GM19099 (cell line): ENCODE measurements at regions not wholly inside any gene's neighbourhood (a gene's known extent, or its start where the extent isn't known, plus 50 kb on each side); places are given as distances from the start of the nearest gene placed in this dataset.

Experiments used
- POLR2A ChIP-seq: IDR thresholded peaks from 3 replicates; pipeline ENCODE4 v1.6.1; 2011; ENCODE audit warnings: low read depth; ENCODE audit not compliant: insufficient read length; ENCODE audit errors: extremely low read depth

DNA sequence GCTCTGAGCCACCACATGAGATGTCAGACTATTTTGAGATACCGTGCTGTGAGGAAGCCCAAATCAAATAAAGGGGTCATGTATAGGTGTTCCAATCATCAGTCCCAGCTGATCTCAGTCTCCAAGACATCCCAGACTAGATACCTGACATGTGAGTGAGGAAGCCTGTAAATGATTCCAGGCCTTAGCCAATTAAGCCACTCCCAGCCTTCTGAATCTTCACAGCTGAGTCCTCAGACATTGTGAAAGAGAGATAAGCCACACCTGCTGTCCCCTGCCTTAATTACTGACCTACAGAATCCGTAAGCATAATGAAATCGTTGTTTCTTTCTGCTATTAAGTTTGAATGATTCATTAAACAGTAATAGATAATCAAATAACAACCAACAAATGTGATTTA, 671.4 kb downstream of the ZNF674 start:
- no peak for TF ChIP-seq POLR2A

DNA sequence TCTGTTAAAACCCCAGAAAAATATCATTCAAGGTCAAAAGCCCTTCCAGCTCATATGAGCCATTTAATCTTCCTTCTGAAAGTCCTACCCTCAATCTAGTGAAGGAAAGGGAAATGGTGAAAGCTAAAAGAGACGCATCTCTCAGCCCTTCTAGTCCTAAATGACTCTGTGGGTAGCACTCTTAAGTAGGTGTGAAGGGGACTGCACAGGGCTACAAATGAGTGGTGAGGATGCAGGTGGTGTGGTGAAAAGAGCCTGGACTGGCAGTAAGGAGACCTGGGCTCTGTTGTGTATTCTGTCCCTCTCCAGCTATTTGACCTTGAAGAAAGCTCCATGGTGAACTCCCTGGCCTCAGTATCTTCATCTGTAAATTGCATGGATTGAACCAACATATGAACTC, 671.8 kb upstream of the DIPK2B start:
- TF ChIP-seq POLR2A, result no peak

DNA sequence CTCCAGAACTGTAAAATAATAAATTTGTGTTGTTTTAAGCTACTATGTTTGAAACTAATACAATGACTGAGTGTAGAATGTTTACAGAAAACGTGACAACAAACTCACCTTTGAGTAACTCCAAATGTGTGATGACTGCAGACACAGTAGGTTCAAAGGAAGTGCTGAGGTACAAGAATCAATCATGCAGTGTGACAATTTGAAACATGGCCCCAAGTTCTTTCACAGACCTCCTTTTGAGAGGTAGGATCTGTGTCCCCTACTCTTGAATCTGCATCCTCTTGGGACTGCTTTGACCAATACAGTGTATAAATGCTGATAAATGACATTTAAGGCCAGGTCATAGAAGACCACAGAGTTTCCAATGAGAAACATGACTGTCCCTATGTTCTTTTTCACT, 667.7 kb upstream of the DIPK2B start:
- TF ChIP-seq POLR2A, result no peak

DNA sequence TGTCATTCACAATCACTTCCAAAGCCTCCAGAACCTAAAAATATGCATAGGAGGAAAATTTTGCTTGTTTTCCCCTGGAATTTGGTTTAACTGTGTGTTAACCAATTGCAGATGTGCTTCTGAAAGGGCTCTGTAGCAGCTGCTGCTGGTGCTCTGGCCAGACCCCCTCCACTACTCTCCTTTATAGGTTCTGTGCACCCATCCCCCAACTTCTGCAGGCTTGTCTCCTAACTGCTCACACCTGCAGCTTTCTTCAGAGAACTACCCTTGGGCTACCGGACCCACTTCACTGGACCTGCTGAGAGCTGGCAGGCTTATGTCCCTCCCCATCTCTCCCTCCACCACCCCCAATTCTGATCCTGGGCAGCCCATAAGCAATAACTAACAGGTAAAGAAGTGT, 662.1 kb upstream of the DIPK2B start:
- TF ChIP-seq POLR2A, result no peak

DNA sequence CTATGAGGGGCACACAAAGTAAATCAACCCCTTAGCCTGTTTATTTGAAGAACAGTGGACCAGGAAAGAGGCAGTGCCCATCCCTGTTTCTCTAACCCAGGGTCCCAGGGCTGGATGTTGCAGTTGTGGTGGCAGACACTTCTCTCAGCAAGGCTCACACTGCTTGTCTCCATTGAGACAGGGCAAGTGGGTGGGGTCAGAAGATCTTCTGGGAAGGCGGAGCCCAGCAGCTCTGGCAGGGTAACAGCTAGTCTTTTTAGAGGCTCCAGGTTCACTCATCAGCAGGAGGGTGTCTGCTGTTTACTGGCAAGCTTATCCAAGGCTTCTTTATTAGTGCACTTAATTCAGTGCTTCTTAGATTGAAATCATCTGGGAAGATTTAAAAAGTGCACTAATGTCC, 659.8 kb upstream of the DIPK2B start:
- no peak for TF ChIP-seq POLR2A

DNA sequence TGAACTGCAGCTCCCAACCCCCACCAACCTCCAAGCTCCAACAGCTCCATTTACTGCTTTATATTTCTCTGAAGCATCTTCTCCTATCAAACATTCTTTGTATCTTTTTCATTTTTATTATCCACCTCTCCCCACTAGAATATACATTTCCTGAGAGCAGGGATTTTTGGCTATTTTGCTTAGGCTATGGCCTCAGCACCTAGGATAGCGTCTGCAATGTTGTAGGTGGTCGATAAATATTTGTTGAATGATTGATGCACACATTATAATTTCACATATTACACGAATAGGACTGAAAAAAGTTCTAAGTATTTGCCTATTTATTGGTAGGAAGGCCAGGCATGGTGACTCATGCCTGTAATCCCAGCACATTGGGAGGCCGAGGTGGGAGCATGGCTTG, 658.7 kb upstream of the DIPK2B start:
- TF ChIP-seq POLR2A, result no peak

DNA sequence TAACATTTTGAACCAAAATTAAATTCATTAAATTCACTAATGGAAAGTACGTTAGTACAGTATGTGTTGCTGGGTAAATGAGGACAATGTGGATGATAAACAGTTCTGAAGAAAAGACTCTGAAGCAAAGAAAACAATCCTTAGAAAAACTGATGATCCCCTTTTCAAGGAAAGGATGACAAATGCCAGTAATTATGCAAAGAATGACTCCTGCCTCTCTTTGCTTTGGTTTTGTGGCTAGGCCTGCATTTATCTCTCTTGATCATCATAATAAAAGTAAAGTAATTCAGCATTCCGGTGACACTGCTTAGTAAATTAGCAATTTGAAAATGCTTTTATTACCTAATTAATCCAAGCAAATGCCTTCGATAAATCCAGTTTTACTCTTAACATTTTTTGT, 652.2 kb upstream of the DIPK2B start:
- no peak for TF ChIP-seq POLR2A

DNA sequence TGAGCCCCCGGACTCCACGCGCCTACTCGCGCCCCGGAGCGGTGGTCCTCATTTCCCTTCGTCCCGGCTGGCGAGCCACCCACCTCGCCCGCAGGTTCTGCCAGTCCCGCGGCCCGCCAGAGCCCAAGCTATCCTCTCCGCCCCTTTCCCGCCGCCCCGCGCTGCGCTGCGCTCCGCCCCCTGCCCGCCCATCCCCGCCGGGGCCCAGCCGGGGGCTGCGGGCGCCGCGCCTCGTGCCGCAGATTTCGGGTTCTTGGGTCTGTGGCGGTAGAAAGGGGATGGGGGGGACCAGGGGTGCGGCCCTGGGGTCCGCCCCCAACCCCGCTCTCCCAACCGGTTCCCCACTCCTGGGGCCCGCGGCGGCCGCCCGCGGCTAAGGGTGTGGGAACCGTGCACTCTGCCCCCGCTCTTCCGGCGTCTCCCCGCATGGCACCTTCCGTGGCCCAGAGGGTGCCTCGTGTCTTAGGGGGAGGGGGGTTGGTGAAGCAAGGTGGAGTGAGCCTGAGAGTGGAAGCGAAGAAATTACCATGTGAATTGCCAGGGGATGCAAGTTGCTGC, 650.8 kb upstream of the DIPK2B start:
- TF ChIP-seq POLR2A, result no peak

DNA sequence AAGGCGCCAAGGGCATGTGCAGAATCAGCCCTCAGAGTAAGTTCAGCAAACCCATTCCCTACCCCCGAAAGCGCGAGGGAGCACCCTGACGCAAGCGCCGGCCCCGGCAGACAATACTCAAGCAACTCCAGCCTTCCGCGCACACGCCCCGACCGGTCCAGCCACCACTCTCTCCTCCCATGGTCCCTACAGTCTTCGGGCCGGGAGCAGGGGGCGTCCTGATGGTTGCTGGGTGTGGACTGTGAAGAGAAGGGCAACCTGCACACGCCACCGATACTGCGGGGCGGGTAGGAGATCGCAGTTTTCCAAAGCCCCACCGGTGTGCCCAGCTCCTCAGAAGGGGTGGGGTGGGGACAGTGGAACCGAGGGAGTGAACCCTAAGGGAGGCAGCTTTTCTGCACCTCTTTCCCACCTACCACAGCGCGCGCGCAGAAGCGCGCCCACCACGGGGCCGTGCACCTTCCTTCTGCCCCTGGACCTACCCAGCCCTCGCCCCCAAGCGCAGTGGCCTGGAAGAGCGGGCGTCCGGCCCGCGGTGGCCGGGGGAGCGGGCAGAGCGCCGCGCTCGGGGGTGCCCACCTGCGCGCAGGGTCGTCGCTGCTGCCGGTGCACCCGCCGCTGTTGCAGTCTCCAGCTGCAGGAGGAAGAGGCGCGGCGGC, 650.2 kb upstream of the DIPK2B start:
- no peak for TF ChIP-seq POLR2A

DNA sequence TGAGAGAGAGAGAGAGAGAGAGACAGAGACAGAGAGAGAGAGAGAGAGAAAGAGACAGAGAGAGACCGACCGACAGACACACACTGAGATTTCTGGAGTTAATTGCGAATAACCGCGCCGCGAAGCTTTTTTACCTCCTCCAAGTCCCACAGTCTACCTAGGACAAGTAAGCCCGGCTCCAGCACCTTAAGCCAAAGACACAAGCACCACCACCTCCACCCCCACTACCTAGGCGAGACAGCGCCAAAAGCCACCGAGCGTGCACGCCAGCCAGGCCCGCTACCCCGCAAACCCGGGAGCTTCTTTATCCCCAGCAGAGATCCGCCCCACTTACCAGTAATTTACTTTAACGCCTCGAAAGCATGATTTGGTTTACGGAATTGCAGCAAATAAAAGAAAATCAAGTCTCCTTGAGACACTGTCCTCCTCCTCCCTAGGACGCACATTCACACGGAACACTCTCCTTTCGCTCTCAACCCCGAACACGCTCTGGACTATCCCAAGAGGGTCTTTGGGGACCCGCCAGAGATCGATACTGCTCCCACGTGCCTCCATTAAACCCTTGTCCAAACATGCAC, 649.6 kb upstream of the DIPK2B start:
- no peak for TF ChIP-seq POLR2A

DNA sequence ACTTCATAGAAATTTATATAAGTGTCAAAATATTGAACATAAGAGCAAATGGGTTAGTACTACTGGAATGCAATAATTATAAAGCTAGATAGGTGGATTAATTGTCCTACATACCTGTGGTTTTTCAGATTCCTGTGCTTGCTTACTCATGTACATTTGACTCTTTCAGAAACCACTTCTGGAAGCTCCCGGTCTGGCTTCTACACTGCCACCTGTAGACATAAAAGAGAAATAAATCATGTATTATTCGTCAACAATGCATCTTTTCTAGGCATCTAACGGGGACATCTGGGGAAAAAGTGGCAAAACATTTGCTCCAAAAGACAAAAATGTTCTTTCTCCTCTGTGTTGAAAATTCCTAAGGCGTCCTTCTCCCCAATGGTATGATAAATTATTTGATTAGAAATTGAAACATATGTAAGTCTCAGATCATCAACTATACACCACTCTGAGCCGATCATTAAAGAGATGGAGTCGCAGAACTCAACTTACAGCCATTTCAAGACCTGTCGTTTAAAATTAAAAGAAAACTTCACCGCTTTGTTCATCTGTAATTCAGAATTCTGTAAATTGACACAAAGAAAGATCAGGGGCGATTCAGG, 648.7 kb upstream of the DIPK2B start:
- no peak for TF ChIP-seq POLR2A

DNA sequence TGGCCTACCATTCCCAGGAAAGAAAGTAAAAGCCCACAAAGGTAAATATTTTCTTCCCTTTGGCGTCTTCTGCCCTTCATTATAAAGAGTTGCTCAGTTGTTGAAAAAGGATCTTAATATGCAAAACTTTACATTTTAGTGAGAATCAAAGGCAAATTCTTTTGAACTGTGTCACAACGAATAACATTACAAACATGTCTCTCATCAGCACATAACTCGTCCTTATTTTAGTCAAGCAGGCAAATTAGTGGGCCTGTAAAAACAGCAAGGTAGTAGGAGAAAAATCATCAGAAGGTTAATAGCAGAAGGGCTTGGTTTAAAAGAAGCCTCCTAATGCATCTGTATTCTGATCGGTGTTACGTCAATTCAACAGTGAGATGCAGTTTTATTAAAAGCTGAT, 647.3 kb upstream of the DIPK2B start:
- no peak for TF ChIP-seq POLR2A

DNA sequence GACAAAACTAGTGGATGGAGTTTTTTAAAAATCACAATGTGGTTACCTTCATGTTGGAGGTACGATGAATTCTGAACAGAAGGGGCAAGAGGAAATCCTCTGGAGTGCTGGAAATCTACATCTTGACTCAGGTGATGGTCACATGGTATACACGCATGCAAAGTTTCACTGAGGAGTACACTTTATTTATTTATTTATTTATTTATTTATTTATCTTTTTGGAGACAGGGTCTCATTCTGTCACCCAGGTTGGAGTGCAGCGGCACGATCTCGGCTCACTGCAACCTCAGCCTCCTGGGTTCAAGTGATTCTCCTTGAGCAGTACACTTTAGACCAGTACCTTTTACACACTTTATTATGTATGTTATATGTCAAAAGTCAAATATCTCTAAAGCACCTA, 645.7 kb upstream of the DIPK2B start:
- TF ChIP-seq POLR2A, result no peak

DNA sequence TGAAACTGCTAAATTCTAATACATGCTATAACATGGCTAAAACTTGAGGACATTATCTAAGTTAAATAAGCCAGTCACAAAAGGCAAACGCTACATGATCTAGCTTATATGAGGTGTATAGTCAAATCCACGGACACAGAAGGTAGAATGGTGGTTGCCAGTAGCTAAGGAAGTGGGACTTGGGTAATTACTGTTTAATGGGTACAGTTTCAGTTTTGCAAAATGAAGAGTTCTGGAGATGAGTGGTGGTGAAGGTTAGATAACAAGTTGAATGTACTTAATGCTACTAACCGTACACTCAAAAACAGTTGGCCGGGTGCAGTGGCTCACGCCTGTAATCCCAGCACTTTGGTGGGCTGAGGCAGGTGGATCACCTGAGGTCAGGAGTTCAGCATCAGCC, 644.5 kb upstream of the DIPK2B start:
- TF ChIP-seq POLR2A, result no peak

DNA sequence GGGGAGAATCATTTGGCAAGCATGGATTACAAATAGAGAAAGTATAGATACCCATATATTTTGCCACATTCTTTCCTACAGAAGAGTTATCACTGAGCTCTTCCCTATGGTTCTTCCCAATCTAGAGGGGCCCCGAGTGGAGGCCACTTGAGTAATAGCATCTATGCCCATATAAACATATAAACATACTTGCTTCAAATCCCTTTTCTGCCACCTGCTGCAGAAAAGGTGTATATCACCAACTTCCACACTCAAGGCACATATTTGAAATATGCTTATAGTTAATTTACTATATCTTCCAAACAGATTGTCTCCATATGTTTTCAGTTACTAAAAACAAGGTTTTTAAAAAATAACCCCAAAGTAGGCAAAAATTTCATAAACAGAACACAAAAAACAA, 642.8 kb upstream of the DIPK2B start:
- no peak for TF ChIP-seq POLR2A

DNA sequence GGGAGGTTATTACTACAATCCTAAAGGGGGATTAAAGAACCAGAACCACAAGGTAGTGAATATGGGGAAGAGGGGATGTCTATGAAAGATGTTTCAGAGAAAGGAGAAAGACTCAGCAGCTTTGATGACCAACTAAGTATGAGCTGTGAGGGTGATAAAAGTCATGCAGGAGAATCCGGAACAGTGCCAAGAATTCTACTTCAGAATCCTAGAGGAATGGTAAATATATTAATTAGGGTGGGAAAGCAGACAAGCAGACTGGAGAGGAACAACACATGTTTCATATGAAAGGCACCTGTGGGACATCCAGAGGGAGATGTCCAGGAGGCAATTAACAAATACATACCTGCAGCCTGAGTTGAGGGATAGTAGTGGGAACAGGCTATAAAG, 642.2 kb upstream of the DIPK2B start:
- no peak for TF ChIP-seq POLR2A
